Esophagus squamous epithelium (tissue), 5 donors: ENCODE measurements at regions not wholly inside any gene's neighbourhood (a gene's known extent, or its start where the extent isn't known, plus 50 kb on each side); places are given as distances from the start of the nearest gene placed in this dataset.

Experiments used
- DNase-seq: peaks from one replicate; lab custom pipeline; 2025; lab: John Stamatoyannopoulos, UW
- H3K27ac ChIP-seq, 4 donors: fragments of 200-600 bp; sonication (generic); one replicate each; pipeline ENCODE4 v1.5.1; 2016 to 2019; ENCODE audit warnings: mild to moderate bottlenecking in 1 of 4
- H3K27me3 ChIP-seq, 4 donors: fragments of 200-600 bp; sonication (generic); 1 replicate in 3 of 4; 2 replicates in 1 of 4; pipeline versions ENCODE4 v1.5.1 to v1.6.0; 2017 to 2021; ENCODE audit warnings: antibody characterized with exemption in 1 of 4
- H3K36me3 ChIP-seq, 3 donors: fragments of 200-600 bp; sonication (generic); one replicate each; pipeline ENCODE4 v1.5.1; 2016 to 2019
- H3K4me1 ChIP-seq, 3 donors: fragments of 200-600 bp; sonication (generic); one replicate each; pipeline ENCODE4 v1.5.1; 2017 to 2019
- H3K4me3 ChIP-seq, 4 donors: fragments of 200-600 bp; sonication (generic); 1 replicate in 3 of 4; 2 replicates in 1 of 4; pipeline ENCODE4 v1.5.1; 2016 to 2019; ENCODE audit warnings: mild to moderate bottlenecking in 2 of 4, moderate library complexity in 1 of 4
- H3K9me3 ChIP-seq, 3 donors: fragments of 200-600 bp; sonication (generic); one replicate each; pipeline ENCODE4 v1.5.1; 2016 to 2019
- POLR2A ChIP-seq, 4 donors: fragments of 450-650 bp; IDR thresholded peaks; one replicate each; pipeline ENCODE4 v1.6.1; 2017; ENCODE audit warnings: antibody characterized with exemption in 4 of 4, mild to moderate bottlenecking in 4 of 4, moderate library complexity in 3 of 4
- WGBS, 2 donors: methylation state at CpG; one replicate each; pipeline ENCODE4 v1.1.5; 2018; 5-methylcytosine and 5-hydroxymethylcytosine counted together
- intact Hi-C: fragments of 100-400 bp; cut with DNase I; formaldehyde crosslinking; loops from one replicate; pipeline ENCODE4 v1.15.0; 2022
- TF ChIP-seq, protein P1 (sequence below), 6 experiments: fragments of 450-650 bp in 4 of 6; fragments of 200-600 bp in 2 of 6; sonication (generic) in 2 of 6; IDR thresholded peaks; one replicate each; pipeline ENCODE4 v1.5.1; 2016 to 2019; ENCODE audit warnings: antibody characterized with exemption in 6 of 6, mild to moderate bottlenecking in 4 of 6, moderate library complexity in 4 of 6
- donor health status: DM: yes; HTN: yes; CAD: no.

DNA sequence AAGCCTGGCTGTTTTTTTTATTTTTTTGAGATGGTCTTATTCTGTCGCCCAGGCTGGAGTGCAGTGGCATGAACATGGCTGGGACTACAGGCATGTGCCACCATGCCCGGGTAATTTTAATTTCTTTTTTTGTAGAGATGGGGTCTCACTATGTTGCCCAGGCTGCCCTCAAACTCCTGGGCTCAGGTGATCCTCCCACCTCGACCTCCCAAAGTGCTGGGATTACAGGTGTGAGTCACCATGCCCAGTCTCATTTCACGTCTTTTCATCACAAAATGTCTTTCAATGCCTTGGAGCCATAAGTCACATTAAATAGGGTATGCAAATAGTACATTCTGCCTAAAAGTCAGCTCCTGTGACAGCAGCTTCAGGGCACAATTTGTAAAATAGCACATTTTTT is 52.8 kb downstream of the SOX2 start:
- Histone ChIP-seq H3K9me3 (no peaks in the 10 kb centered on the region), H3K36me3 (no peaks in the 10 kb centered on the region), H3K4me3 (no peak overlapping the region), H3K27me3 (peaks cover 0 to 8% (median 0%) of the 10 kb centered on the region in 4 donors), H3K27ac (no peak overlapping the region), H3K4me1 (no peaks in the 10 kb centered on the region)
- 75 to 78% methylated on average over 4 of the region's 4 CpGs for WGBS, 2 donors
- no peak for DNase-seq
- TF ChIP-seq POLR2A (IDR thresholded peaks at IDR 0.05), result no peak
- TF ChIP-seq, protein P1, sequence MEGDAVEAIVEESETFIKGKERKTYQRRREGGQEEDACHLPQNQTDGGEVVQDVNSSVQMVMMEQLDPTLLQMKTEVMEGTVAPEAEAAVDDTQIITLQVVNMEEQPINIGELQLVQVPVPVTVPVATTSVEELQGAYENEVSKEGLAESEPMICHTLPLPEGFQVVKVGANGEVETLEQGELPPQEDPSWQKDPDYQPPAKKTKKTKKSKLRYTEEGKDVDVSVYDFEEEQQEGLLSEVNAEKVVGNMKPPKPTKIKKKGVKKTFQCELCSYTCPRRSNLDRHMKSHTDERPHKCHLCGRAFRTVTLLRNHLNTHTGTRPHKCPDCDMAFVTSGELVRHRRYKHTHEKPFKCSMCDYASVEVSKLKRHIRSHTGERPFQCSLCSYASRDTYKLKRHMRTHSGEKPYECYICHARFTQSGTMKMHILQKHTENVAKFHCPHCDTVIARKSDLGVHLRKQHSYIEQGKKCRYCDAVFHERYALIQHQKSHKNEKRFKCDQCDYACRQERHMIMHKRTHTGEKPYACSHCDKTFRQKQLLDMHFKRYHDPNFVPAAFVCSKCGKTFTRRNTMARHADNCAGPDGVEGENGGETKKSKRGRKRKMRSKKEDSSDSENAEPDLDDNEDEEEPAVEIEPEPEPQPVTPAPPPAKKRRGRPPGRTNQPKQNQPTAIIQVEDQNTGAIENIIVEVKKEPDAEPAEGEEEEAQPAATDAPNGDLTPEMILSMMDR (IDR thresholded peaks at IDR 0.05), result no peak
- intact Hi-C loops, result no loop called here

DNA sequence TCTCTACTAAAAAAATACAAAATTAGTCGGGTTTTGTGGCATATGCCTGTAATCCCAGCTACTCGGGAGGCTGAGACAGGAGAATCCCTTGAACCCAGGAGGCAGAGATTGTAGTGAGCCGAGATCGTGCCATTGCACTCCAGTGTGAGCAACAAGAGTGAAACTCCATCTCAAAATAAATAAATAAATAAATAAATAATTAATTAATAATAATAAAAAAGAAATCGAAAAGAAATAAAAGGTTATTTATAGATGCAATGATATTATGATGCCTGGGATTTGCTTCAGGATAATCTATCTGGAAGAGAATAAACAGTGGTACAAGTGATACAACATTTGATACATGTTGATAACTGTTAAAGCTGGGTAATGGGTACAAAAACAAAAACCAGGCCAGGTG is 58.6 kb downstream of the SOX2 start:
- WGBS, 2 donors, result 84 to 86% methylated on average over 5 of the region's 5 CpGs
- no peak for TF ChIP-seq POLR2A (IDR thresholded peaks at IDR 0.05)
- TF ChIP-seq, protein P1 (IDR thresholded peaks at IDR 0.05), result no peak
- intact Hi-C loops, result no loop called here

DNA sequence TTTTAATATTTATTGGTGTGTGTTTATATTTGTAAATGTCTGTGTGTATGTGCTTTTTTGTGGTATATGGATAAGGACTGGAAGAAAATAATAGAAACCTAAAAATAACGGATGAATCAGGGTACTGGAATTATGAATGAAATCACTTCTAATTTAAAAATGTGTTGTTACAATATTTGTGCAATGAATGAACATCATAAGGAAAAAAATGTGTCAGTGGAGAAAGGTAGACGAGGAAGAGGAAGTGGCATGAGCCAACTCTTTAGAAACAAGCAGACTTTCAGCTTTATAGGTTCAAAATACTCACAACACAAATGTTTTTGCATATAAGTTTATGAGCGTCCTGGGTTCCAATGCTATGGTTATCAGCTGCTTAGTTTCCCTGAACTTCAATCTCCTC is 59.4 kb downstream of the SOX2 start:
- H3K27ac ChIP-seq, result no peak overlapping the region
- 53 to 59% methylated on average over 3 of the region's 3 CpGs for WGBS, 2 donors
- DNase-seq, result no peak
- no peaks in the 10 kb centered on the region for H3K9me3 ChIP-seq
- intact Hi-C loops, result no loop called here
- H3K4me1 ChIP-seq, result no peaks in the 10 kb centered on the region
- no peaks in the 10 kb centered on the region for H3K36me3 ChIP-seq
- no peak overlapping the region for H3K4me3 ChIP-seq
- no peaks in the 10 kb centered on the region for H3K27me3 ChIP-seq
- TF ChIP-seq POLR2A (IDR thresholded peaks at IDR 0.05), result no peak
- TF ChIP-seq, protein P1 (IDR thresholded peaks at IDR 0.05), result no peak

More for the DNA sequence above, 58.6 kb downstream of the SOX2 start:
- H3K27me3 ChIP-seq, result no peaks in the 10 kb centered on the region
- H3K27ac ChIP-seq, result no peak overlapping the region
- no peak for DNase-seq
- H3K4me1 ChIP-seq, result no peaks in the 10 kb centered on the region
- H3K4me3 ChIP-seq, result no peak overlapping the region
- no peaks in the 10 kb centered on the region for H3K36me3 ChIP-seq
- no peaks in the 10 kb centered on the region for H3K9me3 ChIP-seq

DNA sequence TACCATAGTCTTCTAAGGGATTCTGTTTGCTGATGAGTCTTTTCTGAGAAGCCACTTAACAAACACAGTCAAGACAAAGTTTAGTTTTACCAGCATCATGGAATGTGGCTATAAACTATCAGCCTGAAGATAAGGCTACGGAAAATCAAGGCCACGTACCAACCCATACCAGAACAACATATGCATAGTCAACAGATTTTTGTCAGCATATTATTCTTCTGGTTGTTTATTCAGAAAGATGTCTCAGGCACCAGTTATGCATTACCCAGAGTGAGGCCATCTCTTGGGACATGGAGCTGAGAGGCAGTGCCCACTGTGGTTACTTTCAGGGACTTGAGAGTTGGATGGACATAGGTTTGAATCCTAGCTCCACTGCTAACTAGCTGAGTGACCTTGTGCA is 60.4 kb downstream of the SOX2 start:
- intact Hi-C loops, result no loop called here
- H3K27me3 ChIP-seq, result no peaks in the 10 kb centered on the region
- 86% methylated on average over 2 of the region's 2 CpGs for WGBS, 2 donors

DNA sequence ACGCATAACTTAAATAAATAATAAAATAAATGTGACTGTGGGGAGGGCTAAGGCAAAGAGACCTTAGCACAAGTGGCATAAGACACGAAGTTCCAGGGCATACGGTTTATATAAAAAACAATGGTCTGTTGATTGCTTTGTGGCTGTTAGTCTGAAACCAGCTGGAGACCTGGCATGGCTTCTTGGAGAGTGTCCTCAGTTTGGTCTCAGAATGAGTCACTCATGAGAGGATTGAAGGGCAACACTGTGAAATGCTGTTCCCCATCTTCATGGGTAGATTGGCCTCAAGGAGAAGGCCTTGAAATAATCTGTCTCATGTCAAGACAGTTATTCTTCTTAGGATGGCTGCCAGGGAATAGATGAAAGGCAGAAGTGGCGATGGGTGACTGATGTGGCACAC is 62.2 kb downstream of the SOX2 start:
- Histone ChIP-seq H3K9me3 (no peaks in the 10 kb centered on the region), H3K27me3 (no peaks in the 10 kb centered on the region), H3K4me1 (no peaks in the 10 kb centered on the region), H3K4me3 (no peak overlapping the region), H3K36me3 (no peaks in the 10 kb centered on the region), H3K27ac (no peak overlapping the region)
- no peak for TF ChIP-seq POLR2A (IDR thresholded peaks at IDR 0.05)
- TF ChIP-seq, protein P1 (IDR thresholded peaks at IDR 0.05), result no peak
- no peak for DNase-seq
- WGBS, 2 donors, result 75 to 78% methylated on average over 4 of the region's 4 CpGs
- intact Hi-C loops, result no loop called here

More for the DNA sequence above, 60.4 kb downstream of the SOX2 start:
- Histone ChIP-seq H3K4me3 (no peak overlapping the region), H3K36me3 (no peaks in the 10 kb centered on the region), H3K9me3 (no peaks in the 10 kb centered on the region), H3K4me1 (no peaks in the 10 kb centered on the region), H3K27ac (no peak overlapping the region)
- no peak for TF ChIP-seq POLR2A (IDR thresholded peaks at IDR 0.05)
- TF ChIP-seq, protein P1 (IDR thresholded peaks at IDR 0.05), result no peak
- no peak for DNase-seq
